HEK293 (cell line): ENCODE measurements at regions not wholly inside any gene's neighbourhood (a gene's known extent, or its start where the extent isn't known, plus 50 kb on each side); places are given as distances from the start of the nearest gene placed in this dataset.

Experiments used
- CTCF ChIA-PET: fragments of 350-600 bp; formaldehyde crosslinking; extraction: SDS; loops from one replicate; lab custom pipeline; 2021; ENCODE audit warnings: antibody characterized with exemption; lab: Yijun Ruan, JAX
- POLR2A ChIA-PET: fragments of 300-600 bp; formaldehyde crosslinking; extraction: SDS; loops from one replicate; lab custom pipeline; 2020; ENCODE audit warnings: antibody characterized with exemption, inconsistent platforms; lab: Yijun Ruan, JAX
- H3K27ac ChIP-seq: fragments of 200-500 bp; sonication (Bioruptor generic); 2 replicates; pipeline ENCODE4 v1.5.1; 2014; ENCODE audit warnings: low read depth, low read length, control low read depth, inconsistent platforms; ENCODE audit errors: extremely low read depth
- H3K36me3 ChIP-seq, 2 experiments: fragments of 200-500 bp in 1 of 2; sonication (Bioruptor generic) in 1 of 2; 1 replicate in 1 of 2; 2 replicates in 1 of 2; pipeline ENCODE4 v1.5.1; 2014 to 2017; ENCODE audit warnings: inconsistent platforms in 2 of 2, low read length in 2 of 2; ENCODE audit not compliant: control insufficient read depth in 2 of 2, insufficient read depth in 1 of 2
- H3K4me1 ChIP-seq: fragments of 200-500 bp; sonication (Bioruptor generic); 2 replicates; pipeline ENCODE4 v1.5.1; 2014; ENCODE audit warnings: mild to moderate bottlenecking, low read length, inconsistent platforms; ENCODE audit not compliant: control insufficient read depth, insufficient read depth
- H3K4me3 ChIP-seq: 2 replicates; pipeline ENCODE4 v1.5.1; 2011; ENCODE audit warnings: low read depth, mild to moderate bottlenecking, control low read depth, low read length, moderate library complexity
- H3K9me3 ChIP-seq: fragments of 200-500 bp; sonication (Bioruptor generic); 2 replicates; pipeline ENCODE4 v1.5.1; 2014; ENCODE audit warnings: low read depth, low read length, inconsistent platforms; ENCODE audit not compliant: control insufficient read depth, insufficient read depth
- AEBP2 ChIP-seq: fragments of 450-650 bp; formaldehyde crosslinking; IDR thresholded peaks from 2 replicates; pipeline ENCODE4 v1.5.1; 2016; ENCODE audit warnings: missing biosample characterization, missing genetic modification characterization, borderline replicate concordance
- EGR2 ChIP-seq: fragments of 450-650 bp; formaldehyde crosslinking; IDR thresholded peaks from 2 replicates; pipeline ENCODE4 v1.5.1; 2016; ENCODE audit warnings: low read depth, missing biosample characterization, missing genetic modification characterization
- FEZF1 ChIP-seq: fragments of 450-650 bp; formaldehyde crosslinking; IDR thresholded peaks from 2 replicates; pipeline ENCODE4 v1.5.1; 2016; ENCODE audit warnings: missing biosample characterization, missing genetic modification characterization
- MEIS1 ChIP-seq: sonication (generic); formaldehyde crosslinking; IDR thresholded peaks from 2 replicates; pipeline ENCODE4 v1.8.1; 2022; ENCODE audit warnings: missing genetic modification reagents, mild to moderate bottlenecking, borderline replicate concordance
- OSR2 ChIP-seq: fragments of 450-650 bp; formaldehyde crosslinking; IDR thresholded peaks from 2 replicates; pipeline ENCODE4 v1.5.1; 2016; ENCODE audit warnings: missing biosample characterization, missing genetic modification characterization
- SP2 ChIP-seq: fragments of 450-650 bp; formaldehyde crosslinking; IDR thresholded peaks from 2 replicates; pipeline ENCODE4 v1.5.1; 2016; ENCODE audit warnings: missing biosample characterization, missing genetic modification characterization
- ZFP37 ChIP-seq: fragments of 450-650 bp; formaldehyde crosslinking; IDR thresholded peaks from 2 replicates; pipeline ENCODE4 v1.5.1; 2016; ENCODE audit warnings: missing biosample characterization, missing genetic modification characterization
- ZNF248 ChIP-seq: fragments of 450-650 bp; formaldehyde crosslinking; IDR thresholded peaks from 2 replicates; pipeline ENCODE4 v1.5.1; 2017; ENCODE audit warnings: missing biosample characterization, missing genetic modification characterization
- ZNF302 ChIP-seq: fragments of 450-650 bp; formaldehyde crosslinking; IDR thresholded peaks from 2 replicates; pipeline ENCODE4 v1.5.1; 2016; ENCODE audit warnings: missing biosample characterization, missing genetic modification characterization, low read depth
- ZNF366 ChIP-seq: fragments of 450-650 bp; formaldehyde crosslinking; conservative IDR thresholded peaks from 2 replicates; pipeline ENCODE4 v1.5.1; 2016; ENCODE audit warnings: missing biosample characterization, missing genetic modification characterization
- ZNF48 ChIP-seq: fragments of 450-650 bp; formaldehyde crosslinking; IDR thresholded peaks from 2 replicates; pipeline ENCODE4 v1.5.1; 2016; ENCODE audit warnings: missing biosample characterization, missing genetic modification characterization
- ZNF560 ChIP-seq: fragments of 450-650 bp; formaldehyde crosslinking; IDR thresholded peaks from 2 replicates; pipeline ENCODE4 v1.5.1; 2017; ENCODE audit warnings: missing biosample characterization, missing genetic modification characterization, borderline replicate concordance
- ZNF596 ChIP-seq: fragments of 450-650 bp; IDR thresholded peaks from 2 replicates; pipeline ENCODE4 v1.5.0; 2018; ENCODE audit warnings: missing biosample characterization, mild to moderate bottlenecking, missing genetic modification characterization, moderate library complexity
- ZNF629 ChIP-seq: fragments of 450-650 bp; formaldehyde crosslinking; IDR thresholded peaks from 2 replicates; pipeline ENCODE4 v1.5.1; 2017; ENCODE audit warnings: missing biosample characterization, missing genetic modification characterization
- ZNF645 ChIP-seq: fragments of 450-650 bp; formaldehyde crosslinking; IDR thresholded peaks from 2 replicates; pipeline ENCODE4; 2016; ENCODE audit warnings: missing biosample characterization, missing genetic modification characterization
- ZNF692 ChIP-seq: fragments of 450-650 bp; formaldehyde crosslinking; IDR thresholded peaks from 2 replicates; pipeline ENCODE4 v1.5.1; 2016; ENCODE audit warnings: missing biosample characterization, missing genetic modification characterization
- ZNF76 ChIP-seq: fragments of 450-650 bp; formaldehyde crosslinking; IDR thresholded peaks from 2 replicates; pipeline ENCODE4; 2016; ENCODE audit warnings: low read depth, missing biosample characterization, missing genetic modification characterization, borderline replicate concordance
- ZNF777 ChIP-seq: fragments of 450-650 bp; formaldehyde crosslinking; IDR thresholded peaks from 2 replicates; pipeline ENCODE4 v1.5.1; 2017; ENCODE audit warnings: missing biosample characterization, missing genetic modification characterization, borderline replicate concordance
- ZNF830 ChIP-seq: fragments of 450-650 bp; IDR thresholded peaks from 2 replicates; pipeline ENCODE4 v1.5.0; 2018; ENCODE audit warnings: missing biosample characterization, missing genetic modification characterization, low read depth, mild to moderate bottlenecking, moderate library complexity
- ZNF837 ChIP-seq: fragments of 450-650 bp; formaldehyde crosslinking; IDR thresholded peaks from 2 replicates; pipeline ENCODE4 v1.5.1; 2016; ENCODE audit warnings: missing biosample characterization, missing genetic modification characterization

- POLR2A ChIA-PET = no interaction called here
- CTCF ChIA-PET = interaction anchor here (0.7 kb wide), 1 partner anchor 438 kb away, joined by 3 read pairs; no protein-coding TSS in a partner anchor
- TF ChIP-seq FEZF1 (tag by site-specific recombination) (no peak), MEIS1 (CRISPR knock-in tag) (no peak), EGR2 (tag by site-specific recombination) (no peak), ZNF248 (tag by site-specific recombination) (no peak), OSR2 (no peak), ZNF560 (no peak), ZNF830 (no peak), ZNF645 (tag by site-specific recombination) (no peak), ZNF596 (tag by site-specific recombination) (no peak), SP2 (no peak)
Observed at GRCh38 chr20:11520596-11520995, 397.1 kb upstream of the BTBD3 start.

GRCh38 chr20:11521476-11522365 lies 396.0 kb upstream of the BTBD3 start:
- no peaks in the 10 kb centered on the region for H3K4me1 ChIP-seq
- TF ChIP-seq ZNF777 (tag by site-specific recombination) (no peak), ZNF560 (no peak), ZNF629 (no peak), AEBP2 (tag by site-specific recombination) (no peak), ZNF76 (tag by site-specific recombination) (no peak), ZNF48 (tag by site-specific recombination) (no peak)
- H3K36me3 ChIP-seq = no peaks in the 10 kb centered on the region
- no peaks in the 10 kb centered on the region for H3K9me3 ChIP-seq
- H3K27ac ChIP-seq = no peak overlapping the region
- POLR2A ChIA-PET = no interaction called here
- CTCF ChIA-PET = interaction anchor here (0.5 to 0.7 kb wide), 2 partner anchors 52 to 437 kb away, joined by 3 read pairs; no protein-coding TSS in a partner anchor
- H3K4me3 ChIP-seq = no peak overlapping the region

More at GRCh38 chr20:11520596-11520995, 397.1 kb upstream of the BTBD3 start:
- Histone ChIP-seq H3K36me3 (no peaks in the 10 kb centered on the region), H3K27ac (no peak overlapping the region), H3K9me3 (no peaks in the 10 kb centered on the region), H3K4me1 (no peaks in the 10 kb centered on the region), H3K4me3 (no peak overlapping the region)

GRCh38 chr20:11522366-11522741 lies 395.3 kb upstream of the BTBD3 start:
- ChIA-PET CTCF (no interaction called here), POLR2A (no interaction called here)
- TF ChIP-seq ZNF302 (tag by site-specific recombination) = no peak
- no peak for TF ChIP-seq ZNF692 (tag by site-specific recombination)
- no peak for TF ChIP-seq ZNF837 (tag by site-specific recombination)
- TF ChIP-seq ZNF366 = no peak
- TF ChIP-seq ZFP37 (tag by site-specific recombination) = no peak
- Histone ChIP-seq H3K4me3 (no peak overlapping the region), H3K36me3 (no peaks in the 10 kb centered on the region), H3K27ac (no peak overlapping the region), H3K4me1 (no peaks in the 10 kb centered on the region), H3K9me3 (no peaks in the 10 kb centered on the region)
